ENCODE measurements at regions not wholly inside any gene's neighbourhood (a gene's known extent, or its start where the extent isn't known, plus 50 kb on each side); places are given as distances from the start of the nearest gene placed in this dataset.

- Mint-ChIP-seq H3K27me3 (no peaks in the 10 kb centered on the region), H3K27ac (no peak overlapping the region)
- no peaks in the 10 kb centered on the region for H3K9me3 ChIP-seq (ENCODE audit: control insufficient read depth, low read length, poor library complexity, severe bottlenecking)
Measured at GRCh38 chr7:79723833-79724618, 270.6 kb upstream of the MAGI2 start.

GRCh38 chr7:79722217-79722616, 268.8 kb upstream of the MAGI2 start:
- ATAC-seq, result no peak
- no peaks in the 10 kb centered on the region for H3K27me3 Mint-ChIP-seq

More at GRCh38 chr7:79723833-79724618, 270.6 kb upstream of the MAGI2 start:
- no peak overlapping the region for H3K4me3 Mint-ChIP-seq
- ATAC-seq, result no peak
- no peaks in the 10 kb centered on the region for H3K36me3 Mint-ChIP-seq (ENCODE audit: low read depth)
- no peak for DNase-seq
- H3K4me1 Mint-ChIP-seq, result no peaks in the 10 kb centered on the region

GRCh38 chr7:79719216-79719615, 265.7 kb upstream of the MAGI2 start:
- H3K9me3 ChIP-seq (ENCODE audit: control insufficient read depth, low read length, poor library complexity, severe bottlenecking), result no peaks in the 10 kb centered on the region
- Mint-ChIP-seq H3K27ac (no peak overlapping the region), H3K27me3 (no peaks in the 10 kb centered on the region), H3K4me3 (no peak overlapping the region), H3K4me1 (no peaks in the 10 kb centered on the region), H3K36me3 (ENCODE audit: low read depth) (no peaks in the 10 kb centered on the region)
- DNase-seq, result no peak
- no peak for ATAC-seq

More at GRCh38 chr7:79722217-79722616, 268.8 kb upstream of the MAGI2 start:
- no peaks in the 10 kb centered on the region for H3K9me3 ChIP-seq (ENCODE audit: control insufficient read depth, low read length, poor library complexity, severe bottlenecking)
- no peak for DNase-seq
- H3K4me3 Mint-ChIP-seq, result no peak overlapping the region
- no peaks in the 10 kb centered on the region for H3K4me1 Mint-ChIP-seq
- no peaks in the 10 kb centered on the region for H3K36me3 Mint-ChIP-seq (ENCODE audit: low read depth)
- H3K27ac Mint-ChIP-seq, result no peak overlapping the region

GRCh38 chr7:79716329-79716728, 262.9 kb upstream of the MAGI2 start:
- H3K4me1 Mint-ChIP-seq, result no peaks in the 10 kb centered on the region
- DNase-seq (no peak), ATAC-seq (no peak)
- no peaks in the 10 kb centered on the region for H3K27me3 Mint-ChIP-seq
- H3K9me3 ChIP-seq (ENCODE audit: control insufficient read depth, low read length, poor library complexity, severe bottlenecking), result no peaks in the 10 kb centered on the region
- no peaks in the 10 kb centered on the region for H3K36me3 Mint-ChIP-seq (ENCODE audit: low read depth)
- no peak overlapping the region for H3K27ac Mint-ChIP-seq
- H3K4me3 Mint-ChIP-seq, result no peak overlapping the region

DNA sequence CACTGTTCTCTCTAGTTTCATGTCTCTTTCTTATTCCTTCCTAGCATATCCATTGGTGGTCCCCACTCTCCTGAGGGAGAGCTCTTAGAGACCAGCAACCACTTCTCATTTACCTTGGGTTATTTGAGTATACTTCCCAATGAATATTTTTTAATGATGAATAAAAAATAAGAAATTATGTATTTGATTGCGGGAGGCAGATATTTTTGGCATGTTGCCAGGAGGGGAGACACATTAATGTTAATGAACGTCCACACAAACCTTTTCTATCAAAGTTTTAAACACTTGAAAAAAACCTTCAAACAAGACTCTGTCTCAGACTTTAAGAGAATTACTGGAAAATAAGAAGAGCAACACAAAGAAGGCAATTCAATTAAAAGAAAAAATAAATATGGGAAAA, 260.6 kb upstream of the MAGI2 start:
- DNase-seq, result no peak

GRCh38 chr7:79713276-79713675, 259.8 kb upstream of the MAGI2 start:
- Mint-ChIP-seq H3K36me3 (ENCODE audit: low read depth) (no peaks in the 10 kb centered on the region), H3K27ac (no peak overlapping the region), H3K4me1 (no peaks in the 10 kb centered on the region), H3K27me3 (no peaks in the 10 kb centered on the region), H3K4me3 (no peak overlapping the region)
- ATAC-seq (no peak), DNase-seq (no peak)
- H3K9me3 ChIP-seq (ENCODE audit: control insufficient read depth, low read length, poor library complexity, severe bottlenecking), result no peaks in the 10 kb centered on the region

More for the DNA sequence above, 260.6 kb upstream of the MAGI2 start:
- H3K4me3 Mint-ChIP-seq, result no peak overlapping the region
- no peak for ATAC-seq
- H3K27ac Mint-ChIP-seq, result no peak overlapping the region
- H3K9me3 ChIP-seq (ENCODE audit: control insufficient read depth, low read length, poor library complexity, severe bottlenecking), result no peaks in the 10 kb centered on the region
- no peaks in the 10 kb centered on the region for H3K27me3 Mint-ChIP-seq
- no peaks in the 10 kb centered on the region for H3K4me1 Mint-ChIP-seq
- H3K36me3 Mint-ChIP-seq (ENCODE audit: low read depth), result no peaks in the 10 kb centered on the region

- Mint-ChIP-seq H3K27me3 (no peaks in the 10 kb centered on the region), H3K27ac (no peak overlapping the region), H3K4me3 (no peak overlapping the region), H3K36me3 (ENCODE audit: low read depth) (no peaks in the 10 kb centered on the region), H3K4me1 (no peaks in the 10 kb centered on the region)
- H3K9me3 ChIP-seq (ENCODE audit: control insufficient read depth, low read length, poor library complexity, severe bottlenecking), result no peaks in the 10 kb centered on the region
- ATAC-seq (no peak), DNase-seq (no peak)
Measured at GRCh38 chr7:79711660-79712059, 258.2 kb upstream of the MAGI2 start.

DNA sequence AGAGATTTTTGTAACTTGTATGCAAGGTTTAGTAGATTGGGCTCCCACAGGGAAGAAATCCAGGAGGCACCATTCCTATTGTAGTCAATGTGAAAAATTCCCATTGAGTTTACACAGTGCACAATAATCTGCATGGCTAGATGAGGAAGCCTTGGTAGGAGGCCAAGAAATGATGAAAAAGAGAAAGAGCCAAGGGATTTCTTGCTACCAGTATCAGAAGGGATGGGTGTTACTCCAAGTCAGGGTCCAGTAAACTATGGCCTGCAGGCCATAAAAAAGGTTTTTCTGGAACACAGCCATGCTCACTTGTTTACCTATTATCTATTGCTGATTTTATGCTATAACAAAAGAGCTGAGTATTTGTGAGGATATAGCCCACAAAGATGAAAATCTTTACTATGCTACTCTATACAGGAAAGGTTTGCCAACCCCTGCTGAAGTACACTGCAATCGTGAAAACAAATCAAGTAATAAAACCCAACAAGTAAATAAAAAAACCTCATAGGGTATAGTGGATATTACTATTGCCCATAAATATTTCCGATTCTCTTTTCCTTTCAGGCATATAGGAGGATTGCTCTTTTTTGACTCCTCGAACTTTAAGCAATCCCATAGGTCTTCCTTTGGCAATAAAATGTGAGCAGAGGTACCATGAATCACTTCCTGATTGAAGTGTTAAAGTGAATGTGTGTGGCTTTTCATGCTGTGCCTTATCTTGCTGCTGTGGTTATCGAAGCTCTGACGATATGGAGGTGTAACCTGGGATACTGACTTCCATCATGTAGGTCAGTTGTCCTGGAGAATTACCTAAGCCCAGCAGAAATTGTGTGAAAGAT, 256.3 kb upstream of the MAGI2 start:
- no peaks in the 10 kb centered on the region for H3K9me3 ChIP-seq (ENCODE audit: control insufficient read depth, low read length, poor library complexity, severe bottlenecking)
- Mint-ChIP-seq H3K27ac (no peak overlapping the region), H3K36me3 (ENCODE audit: low read depth) (no peaks in the 10 kb centered on the region), H3K4me3 (no peak overlapping the region), H3K4me1 (no peaks in the 10 kb centered on the region), H3K27me3 (no peaks in the 10 kb centered on the region)
- DNase-seq (no peak), ATAC-seq (no peak)

- Mint-ChIP-seq H3K4me1 (no peaks in the 10 kb centered on the region), H3K36me3 (ENCODE audit: low read depth) (no peaks in the 10 kb centered on the region), H3K27me3 (no peaks in the 10 kb centered on the region), H3K27ac (no peak overlapping the region), H3K4me3 (no peak overlapping the region)
- no peak for ATAC-seq
- H3K9me3 ChIP-seq (ENCODE audit: control insufficient read depth, low read length, poor library complexity, severe bottlenecking), result no peaks in the 10 kb centered on the region
- DNase-seq, result no peak
Measured at GRCh38 chr7:79702116-79702515, 248.6 kb upstream of the MAGI2 start.

- no peaks in the 10 kb centered on the region for H3K9me3 ChIP-seq (ENCODE audit: control insufficient read depth, low read length, poor library complexity, severe bottlenecking)
- Mint-ChIP-seq H3K36me3 (ENCODE audit: low read depth) (no peaks in the 10 kb centered on the region), H3K4me3 (no peak overlapping the region), H3K4me1 (no peaks in the 10 kb centered on the region), H3K27ac (no peak overlapping the region), H3K27me3 (no peaks in the 10 kb centered on the region)
- ATAC-seq (no peak), DNase-seq (no peak)
Measured at GRCh38 chr7:79692015-79692414, 238.5 kb upstream of the MAGI2 start.

- no peaks in the 10 kb centered on the region for H3K9me3 ChIP-seq (ENCODE audit: control insufficient read depth, low read length, poor library complexity, severe bottlenecking)
- H3K4me1 Mint-ChIP-seq, result no peaks in the 10 kb centered on the region
Measured at GRCh38 chr7:79691074-79691473, 237.6 kb upstream of the MAGI2 start.

GRCh38 chr7:79684384-79684783, 230.9 kb upstream of the MAGI2 start:
- H3K9me3 ChIP-seq (ENCODE audit: control insufficient read depth, low read length, poor library complexity, severe bottlenecking), result no peaks in the 10 kb centered on the region
- no peak overlapping the region for H3K4me3 Mint-ChIP-seq
- no peaks in the 10 kb centered on the region for H3K4me1 Mint-ChIP-seq
- ATAC-seq (no peak), DNase-seq (no peak)
- no peaks in the 10 kb centered on the region for H3K27me3 Mint-ChIP-seq
- no peak overlapping the region for H3K27ac Mint-ChIP-seq
- H3K36me3 Mint-ChIP-seq (ENCODE audit: low read depth), result no peaks in the 10 kb centered on the region

More at GRCh38 chr7:79691074-79691473, 237.6 kb upstream of the MAGI2 start:
- H3K27me3 Mint-ChIP-seq, result no peaks in the 10 kb centered on the region
- no peak overlapping the region for H3K27ac Mint-ChIP-seq
- no peak for ATAC-seq
- H3K36me3 Mint-ChIP-seq (ENCODE audit: low read depth), result no peaks in the 10 kb centered on the region
- DNase-seq, result no peak
- no peak overlapping the region for H3K4me3 Mint-ChIP-seq

- Mint-ChIP-seq H3K27me3 (no peaks in the 10 kb centered on the region), H3K36me3 (ENCODE audit: low read depth) (no peaks in the 10 kb centered on the region), H3K4me3 (no peak overlapping the region), H3K27ac (no peak overlapping the region), H3K4me1 (no peaks in the 10 kb centered on the region)
- no peak for DNase-seq
- no peaks in the 10 kb centered on the region for H3K9me3 ChIP-seq (ENCODE audit: control insufficient read depth, low read length, poor library complexity, severe bottlenecking)
- no peak for ATAC-seq
Measured at GRCh38 chr7:79683916-79684315, 230.4 kb upstream of the MAGI2 start.
